NCI-H446 treated with DMSO at 0.1 percent for 48 hours (cell line): ENCODE measurements at regions not wholly inside any gene's neighbourhood (a gene's known extent, or its start where the extent isn't known, plus 50 kb on each side); places are given as distances from the start of the nearest gene placed in this dataset.
"Not testable (repeated sequence)": the region's sequence is repeated elsewhere in the genome, so short reads cannot be mapped to it uniquely, and the experiment has no call there.

Experiments
- DNase-seq: peaks from one replicate; lab custom pipeline; 2025; lab: John Stamatoyannopoulos, UW

GRCh38 chr11:71721840-71722239 lies 111.2 kb upstream of the DEFB108B start:
- DNase-seq: not testable (repeated sequence)

GRCh38 chr11:71723991-71724390 lies 109.0 kb upstream of the DEFB108B start:
- DNase-seq: not testable (repeated sequence)

GRCh38 chr11:71730748-71731147 lies 102.3 kb upstream of the DEFB108B start:
- not testable (repeated sequence) for DNase-seq

- not testable (repeated sequence) for DNase-seq
Measured at GRCh38 chr11:71734368-71734767, 98.6 kb upstream of the DEFB108B start.

- not testable (repeated sequence) for DNase-seq
Measured at GRCh38 chr11:71738317-71738716, 94.7 kb upstream of the DEFB108B start.

GRCh38 chr11:71743385-71743784 lies 89.6 kb upstream of the DEFB108B start:
- not testable (repeated sequence) for DNase-seq

- not testable (repeated sequence) for DNase-seq
Measured at GRCh38 chr11:71745656-71746055, 87.3 kb upstream of the DEFB108B start.

GRCh38 chr11:71746263-71746662 lies 86.7 kb upstream of the DEFB108B start:
- DNase-seq: not testable (repeated sequence)

GRCh38 chr11:71748965-71749620 lies 83.9 kb upstream of the DEFB108B start:
- DNase-seq: not testable (repeated sequence)

- DNase-seq: not testable (repeated sequence)
Measured at GRCh38 chr11:71750908-71751307, 82.1 kb upstream of the DEFB108B start.

GRCh38 chr11:71764695-71765491 lies 68.1 kb upstream of the DEFB108B start:
- peak; percentile 23 for DNase-seq

GRCh38 chr11:71767016-71767415 lies 66.0 kb upstream of the DEFB108B start:
- not testable (repeated sequence) for DNase-seq

GRCh38 chr11:71772193-71772592 lies 60.8 kb upstream of the DEFB108B start:
- DNase-seq: not testable (repeated sequence)

GRCh38 chr11:71774603-71775222 lies 58.3 kb upstream of the DEFB108B start:
- DNase-seq: no peak

GRCh38 chr11:71780116-71780515 lies 52.9 kb upstream of the DEFB108B start:
- not testable (repeated sequence) for DNase-seq

GRCh38 chr11:71780771-71781170 lies 52.2 kb upstream of the DEFB108B start:
- DNase-seq: not testable (repeated sequence)

- DNase-seq: not testable (repeated sequence)
Measured at GRCh38 chr11:71781491-71781890, 51.5 kb upstream of the DEFB108B start.

- not testable (repeated sequence) for DNase-seq
Measured at GRCh38 chr11:71782229-71782861, 50.7 kb upstream of the DEFB108B start.

GRCh38 chr11:71783191-71783590 lies 49.8 kb upstream of the DEFB108B start:
- not testable (repeated sequence) for DNase-seq
